SKM-1 treated with dmso at 0.1 percent for 144 hours (cell line): ENCODE measurements at regions not wholly inside any gene's neighbourhood (a gene's known extent, or its start where the extent isn't known, plus 50 kb on each side); places are given as distances from the start of the nearest gene placed in this dataset.

Source experiments
- DNase-seq: peaks from one replicate; lab custom pipeline; 2025; ENCODE audit not compliant: unreplicated experiment; lab: John Stamatoyannopoulos, UW

- DNase-seq = no peak
Observed at GRCh38 chr12:98123021-98123461, 392.3 kb upstream of the TMPO start.

- no peak for DNase-seq
Observed at GRCh38 chr12:98126637-98127335, 388.6 kb upstream of the TMPO start.

- no peak for DNase-seq
Observed at GRCh38 chr12:98127336-98127679, 388.1 kb upstream of the TMPO start.

DNA sequence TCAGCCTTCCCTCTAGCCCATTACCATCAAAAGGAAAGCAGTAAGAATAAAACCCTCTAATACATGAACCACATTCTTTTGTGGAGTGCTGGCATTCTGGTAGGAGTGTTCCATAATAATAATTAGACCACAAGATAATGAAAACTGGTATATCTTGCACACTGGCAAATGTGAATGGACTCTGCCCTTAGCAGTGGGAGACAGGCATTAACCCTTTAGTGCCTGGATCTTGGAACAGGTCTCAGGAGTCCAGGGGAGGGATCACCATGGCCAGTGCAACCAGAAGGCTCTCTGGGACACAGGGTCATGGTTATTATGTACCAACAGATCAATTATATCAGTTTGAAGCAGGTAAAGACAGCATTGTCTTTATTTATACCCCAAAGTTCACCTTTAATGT lies 387.5 kb upstream of the TMPO start:
- no peak for DNase-seq

DNA sequence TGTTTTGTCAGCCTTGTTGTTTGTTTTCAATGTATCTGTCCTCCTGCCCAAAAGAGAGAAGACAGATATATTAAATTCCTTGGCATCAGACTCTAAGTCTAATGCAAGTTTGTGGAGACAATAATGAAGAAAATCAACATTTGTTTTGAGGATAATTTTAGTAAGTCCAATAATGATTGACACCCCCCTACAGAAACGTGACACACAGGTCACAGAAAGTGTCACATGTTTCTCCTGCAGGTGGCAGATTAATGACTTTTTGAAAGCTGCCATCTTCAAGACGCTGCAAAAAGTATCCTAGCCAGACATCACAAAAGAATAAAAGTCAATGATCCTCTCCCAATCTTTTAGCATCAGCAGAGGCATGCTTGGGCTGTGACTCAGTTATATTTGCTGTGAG lies 378.8 kb upstream of the TMPO start:
- DNase-seq = no peak

DNA sequence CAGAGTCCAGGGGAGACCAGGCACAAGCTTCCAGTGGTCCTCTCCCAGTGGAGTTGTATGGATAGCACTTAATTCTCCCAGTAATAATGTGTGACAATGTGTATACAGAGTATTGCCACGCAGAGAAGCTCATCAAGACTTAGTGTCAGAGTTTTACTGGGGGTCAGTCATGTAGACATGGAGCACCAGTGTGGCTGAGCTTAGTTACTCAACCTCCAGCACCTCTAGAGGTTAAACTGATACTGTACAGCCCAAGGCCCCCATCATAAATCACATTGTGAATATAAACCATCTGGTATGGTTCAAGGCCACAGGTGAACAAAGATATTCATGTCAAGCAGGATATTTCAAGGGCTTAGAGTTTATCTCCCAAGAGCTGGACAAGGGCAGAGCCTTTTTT lies 378.1 kb upstream of the TMPO start:
- DNase-seq = no peak

- no peak for DNase-seq
Observed at GRCh38 chr12:98144953-98145352, 370.4 kb upstream of the TMPO start.

DNA sequence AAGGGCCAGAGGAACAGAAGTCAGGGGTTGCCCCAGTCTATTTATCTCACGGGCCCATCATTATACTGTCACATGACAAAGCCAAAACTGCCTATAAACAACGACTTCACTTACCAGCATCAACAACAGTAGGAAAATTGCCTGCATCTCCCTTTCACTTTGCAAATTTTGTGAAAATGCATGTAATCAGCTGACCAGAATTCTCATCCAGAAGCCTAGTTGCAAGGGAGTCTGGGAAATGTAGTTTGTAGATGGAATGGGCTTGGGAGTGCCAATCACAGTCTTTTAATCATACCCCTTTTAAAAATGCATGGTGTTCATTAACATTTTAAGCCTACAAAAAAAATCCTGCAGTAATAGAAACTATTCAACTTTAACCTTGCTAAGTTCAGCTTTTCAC lies 369.3 kb upstream of the TMPO start:
- no peak for DNase-seq

GRCh38 chr12:98146487-98146886 lies 368.9 kb upstream of the TMPO start:
- no peak for DNase-seq

GRCh38 chr12:98149270-98149669 lies 366.1 kb upstream of the TMPO start:
- no peak for DNase-seq

GRCh38 chr12:98149691-98150210 lies 365.6 kb upstream of the TMPO start:
- no peak for DNase-seq

DNA sequence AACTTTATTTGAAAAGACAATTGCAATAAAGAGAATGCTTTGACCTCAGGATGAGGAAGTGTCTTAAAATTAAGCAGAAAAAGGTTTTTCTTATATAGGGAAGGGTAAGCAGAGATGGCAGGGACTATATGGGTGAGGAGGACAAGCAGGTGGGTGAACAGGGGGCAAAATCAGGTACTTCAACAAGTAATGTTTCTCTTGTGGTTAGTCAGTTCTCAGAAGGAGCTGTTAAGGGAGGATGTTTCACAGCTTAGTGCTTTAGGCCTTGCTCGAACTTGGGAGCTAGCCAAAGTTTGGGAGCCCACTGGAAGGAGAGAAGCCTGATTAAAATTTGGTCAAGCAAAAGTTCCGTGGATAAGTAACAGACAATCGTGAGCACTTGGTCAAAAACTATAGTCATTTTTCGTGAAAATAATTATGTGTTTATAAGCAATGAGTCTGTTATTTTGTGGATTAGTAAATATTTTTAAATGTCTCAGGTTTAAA lies 364.2 kb upstream of the TMPO start:
- DNase-seq = no peak

- DNase-seq = no peak
Observed at GRCh38 chr12:98151984-98152383, 363.4 kb upstream of the TMPO start.

DNA sequence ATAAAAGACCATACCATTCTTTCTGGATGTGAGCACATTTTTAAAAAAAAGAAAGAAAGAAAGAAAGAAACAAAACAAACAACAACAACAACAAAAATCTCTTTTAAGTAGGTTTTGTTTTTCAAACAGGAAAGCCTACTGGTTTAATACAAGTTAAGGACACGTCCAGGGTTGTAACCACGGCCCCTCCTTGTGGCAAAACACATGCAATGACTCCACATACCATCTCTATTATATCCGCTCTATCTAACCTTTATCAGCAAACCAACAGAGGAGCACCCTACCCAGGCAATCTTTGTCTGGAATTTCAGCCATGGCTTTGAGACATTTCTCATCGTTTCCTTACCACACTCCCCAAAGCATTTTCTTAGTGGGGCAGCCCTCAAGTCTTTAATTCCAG lies 360.5 kb upstream of the TMPO start:
- DNase-seq = no peak

DNA sequence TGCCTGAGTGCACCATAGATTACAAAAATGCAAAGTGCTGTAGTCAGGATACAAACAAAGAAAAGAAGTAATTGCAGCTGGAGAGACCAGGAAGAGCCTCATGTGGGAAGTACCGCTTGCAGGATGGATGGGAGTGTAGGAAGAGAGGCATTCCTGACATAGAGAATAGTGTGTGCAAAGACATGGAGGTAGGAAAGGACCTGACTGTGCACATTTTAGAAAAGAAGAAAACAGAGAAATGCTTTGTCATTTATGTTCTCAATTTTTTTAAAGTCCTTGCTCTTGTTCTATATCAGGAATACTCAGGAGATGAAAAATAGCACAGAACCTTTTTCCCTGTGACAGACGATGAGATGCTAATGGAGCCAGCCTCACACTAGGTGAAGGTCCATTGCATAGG lies 358.7 kb upstream of the TMPO start:
- DNase-seq = no peak

DNA sequence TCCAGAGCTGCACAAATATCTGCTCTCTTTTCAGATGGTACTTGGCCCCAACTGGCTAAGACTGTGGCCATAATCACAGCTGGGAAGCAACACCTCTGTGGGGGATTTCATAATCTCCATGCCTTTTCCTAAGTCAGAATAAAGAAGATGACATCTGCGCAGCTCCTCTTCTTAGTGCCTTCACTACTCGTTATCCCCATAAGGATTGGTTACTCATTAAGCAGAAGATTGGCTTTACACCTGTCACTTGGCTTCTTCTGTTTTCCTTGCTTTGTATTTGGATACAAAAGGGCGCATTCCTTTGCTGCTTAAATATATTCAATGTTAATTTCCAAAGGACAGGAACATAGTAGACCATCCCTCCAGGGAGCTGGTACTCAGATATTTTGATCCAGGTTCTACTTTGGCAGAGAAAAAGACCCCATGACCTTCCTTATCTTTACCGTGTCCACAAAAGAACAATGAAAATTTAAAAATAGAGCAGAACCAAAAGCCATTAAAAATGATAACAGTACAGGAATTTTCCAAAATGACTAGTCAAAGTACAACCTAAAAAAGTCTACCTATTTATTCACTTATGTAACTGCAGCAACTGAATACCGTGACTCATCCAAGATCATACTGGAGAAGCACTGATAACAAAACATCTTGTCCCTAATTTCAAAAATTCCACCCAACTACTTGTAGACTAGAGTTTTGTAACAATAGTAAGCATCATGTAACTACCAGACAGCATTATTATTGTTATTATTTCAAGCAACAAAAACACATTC lies 352.3 kb upstream of the TMPO start:
- no peak for DNase-seq

- DNase-seq = no peak
Observed at GRCh38 chr12:98172304-98172703, 343.1 kb upstream of the TMPO start.

DNA sequence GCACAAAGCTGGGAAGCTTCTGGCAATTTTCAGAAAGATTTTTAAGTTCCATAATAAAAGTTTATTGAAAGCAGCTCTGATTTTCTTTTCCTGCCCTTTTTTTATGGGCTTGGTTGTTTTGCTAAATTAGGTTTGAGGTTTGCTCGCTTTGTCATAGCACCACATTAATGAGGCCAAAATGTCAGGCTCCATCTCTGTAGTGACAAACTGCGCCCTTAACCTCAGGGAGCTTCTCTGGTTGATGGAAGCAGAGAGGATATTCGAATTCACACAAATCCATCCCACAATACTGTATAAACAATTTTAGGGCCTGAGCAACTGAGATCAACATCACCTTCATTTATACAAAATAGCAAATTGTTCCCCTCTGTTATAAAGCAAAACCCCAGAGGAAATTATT lies 342.6 kb upstream of the TMPO start:
- DNase-seq = no peak

DNA sequence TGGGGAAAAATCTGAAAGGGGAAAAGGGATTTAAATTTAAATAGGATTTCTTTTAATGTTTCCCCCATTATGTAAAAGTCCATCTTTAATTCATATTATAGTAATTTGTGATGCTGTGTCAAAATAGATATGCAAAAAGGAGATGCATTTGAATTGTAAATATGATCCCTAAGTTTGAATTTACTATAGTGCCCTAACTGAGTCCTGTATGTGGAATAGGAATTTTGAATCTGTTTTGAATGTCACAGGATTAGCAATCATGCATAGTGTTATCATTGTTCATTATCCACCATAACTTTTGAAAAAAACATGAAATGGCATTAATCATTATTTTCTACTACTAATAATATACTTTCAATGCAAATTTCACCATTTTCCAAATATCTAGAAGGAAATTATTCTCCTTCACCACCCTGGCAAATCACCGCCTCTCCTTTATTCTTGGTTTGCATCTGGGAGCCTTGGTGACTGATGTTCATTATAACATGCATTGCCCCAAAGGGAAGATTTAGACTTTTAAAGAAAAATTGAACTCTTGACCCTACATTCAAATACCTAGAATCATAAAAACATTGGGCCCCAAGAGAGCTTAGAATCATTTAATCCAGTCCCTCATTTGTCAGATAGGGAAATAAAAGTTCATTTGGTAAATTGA lies 341.5 kb upstream of the TMPO start:
- DNase-seq = no peak

DNA sequence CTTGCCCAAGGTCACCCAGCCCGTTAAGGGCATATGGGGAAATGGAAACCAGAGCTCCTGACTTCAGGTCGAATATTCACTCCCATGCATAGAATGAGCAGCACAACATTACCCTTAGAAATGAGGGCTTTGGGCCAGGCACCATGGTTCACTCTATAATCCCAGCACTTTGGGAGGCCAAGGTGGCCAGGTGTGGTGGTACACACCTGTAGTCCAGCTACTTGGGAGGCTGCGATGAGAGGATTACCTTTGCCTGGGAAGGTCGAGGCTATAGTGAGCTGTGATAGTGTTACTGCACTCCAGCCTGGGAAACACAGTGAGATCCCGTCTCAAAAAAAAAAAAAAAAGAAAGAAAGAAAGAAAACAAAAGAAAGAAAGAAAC lies 341.0 kb upstream of the TMPO start:
- no peak for DNase-seq

DNA sequence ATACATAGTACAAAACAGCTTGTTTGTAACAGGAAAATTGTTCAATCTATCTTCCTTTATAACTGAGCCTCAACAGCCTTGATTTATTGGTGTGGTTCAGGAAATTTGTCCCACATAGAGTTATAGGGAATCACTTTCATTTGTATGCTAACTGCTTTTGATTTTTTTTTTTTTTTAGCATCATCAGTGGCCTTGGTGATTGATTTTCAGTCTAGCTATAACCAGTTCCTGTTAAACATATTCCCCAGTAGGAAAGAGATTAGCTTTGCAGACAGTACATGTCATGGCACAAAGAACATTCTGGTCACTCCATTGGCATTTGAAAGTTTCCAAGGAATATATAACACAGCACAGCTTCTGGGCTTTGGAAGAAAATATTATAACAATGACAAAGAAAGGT lies 337.3 kb upstream of the TMPO start:
- DNase-seq = no peak

DNA sequence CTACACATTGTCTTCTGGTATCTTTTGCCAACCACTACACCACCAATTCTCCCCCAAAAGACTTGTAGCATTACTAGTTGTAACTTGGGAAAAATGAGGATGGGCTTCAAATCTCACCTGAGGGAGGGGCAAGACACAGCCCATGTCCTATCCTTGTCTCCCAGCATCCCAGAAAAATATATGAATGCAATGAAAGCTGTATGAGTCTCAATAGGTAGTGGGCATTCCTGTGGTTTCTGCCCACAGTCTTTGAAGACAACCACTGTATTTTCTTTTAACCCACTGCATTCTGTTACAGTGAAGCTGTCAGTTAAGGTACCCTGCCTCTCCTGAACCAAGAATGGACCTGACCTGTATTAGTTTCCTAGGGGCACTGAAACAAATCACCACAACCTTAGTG lies 336.2 kb upstream of the TMPO start:
- no peak for DNase-seq
